ENCODE measurements at regions not wholly inside any gene's neighbourhood (a gene's known extent, or its start where the extent isn't known, plus 50 kb on each side); places are given as distances from the start of the nearest gene placed in this dataset.
"Not testable (repeated sequence)": the region's sequence is repeated elsewhere in the genome, so short reads cannot be mapped to it uniquely, and the experiment has no call there.

DNA sequence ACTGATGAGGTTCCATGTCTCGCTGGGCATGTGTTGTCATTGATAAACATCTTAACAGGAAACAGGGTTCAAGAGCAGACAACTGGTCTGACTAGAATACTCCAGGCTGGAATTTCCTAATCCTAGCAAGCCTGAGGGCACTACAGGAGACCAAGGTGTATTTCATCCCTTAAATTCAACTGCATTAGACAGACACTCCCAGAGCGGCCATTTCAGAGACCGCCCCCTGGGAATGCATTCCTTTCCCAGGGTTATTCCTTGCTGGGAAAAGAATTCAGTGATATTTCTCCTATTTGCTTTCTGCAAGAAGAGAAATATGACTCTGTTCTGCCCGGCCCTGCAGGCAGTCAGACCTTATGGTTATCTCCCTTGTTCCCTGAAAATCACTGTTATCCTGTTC, 383.1 kb upstream of the MBL2 start:
- DNase-seq = not testable (repeated sequence)

DNA sequence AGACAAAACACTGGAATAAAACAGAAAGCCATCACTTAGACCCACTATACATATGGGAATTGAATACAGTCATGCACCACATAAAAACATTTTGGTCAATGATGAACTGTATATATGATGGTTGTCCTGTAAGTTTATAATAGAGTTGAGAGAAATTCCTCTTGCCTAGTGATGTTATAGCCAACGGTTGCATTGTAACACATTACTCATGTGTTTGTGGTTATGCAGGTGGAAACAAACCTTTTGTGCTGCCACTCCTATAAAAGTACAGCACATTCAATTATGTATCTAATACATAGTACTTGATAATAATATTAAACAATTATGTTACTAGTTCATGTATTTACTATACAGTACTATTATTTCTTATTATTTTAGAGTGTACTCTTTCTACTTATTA, 381.2 kb upstream of the MBL2 start:
- no peak for DNase-seq

- DNase-seq = no peak
These were observed 367.9 kb upstream of the MBL2 start for GRCh38 chr10:53140506-53140905.

- DNase-seq = no peak
These were observed 363.3 kb upstream of the MBL2 start for GRCh38 chr10:53135897-53136253.

DNA sequence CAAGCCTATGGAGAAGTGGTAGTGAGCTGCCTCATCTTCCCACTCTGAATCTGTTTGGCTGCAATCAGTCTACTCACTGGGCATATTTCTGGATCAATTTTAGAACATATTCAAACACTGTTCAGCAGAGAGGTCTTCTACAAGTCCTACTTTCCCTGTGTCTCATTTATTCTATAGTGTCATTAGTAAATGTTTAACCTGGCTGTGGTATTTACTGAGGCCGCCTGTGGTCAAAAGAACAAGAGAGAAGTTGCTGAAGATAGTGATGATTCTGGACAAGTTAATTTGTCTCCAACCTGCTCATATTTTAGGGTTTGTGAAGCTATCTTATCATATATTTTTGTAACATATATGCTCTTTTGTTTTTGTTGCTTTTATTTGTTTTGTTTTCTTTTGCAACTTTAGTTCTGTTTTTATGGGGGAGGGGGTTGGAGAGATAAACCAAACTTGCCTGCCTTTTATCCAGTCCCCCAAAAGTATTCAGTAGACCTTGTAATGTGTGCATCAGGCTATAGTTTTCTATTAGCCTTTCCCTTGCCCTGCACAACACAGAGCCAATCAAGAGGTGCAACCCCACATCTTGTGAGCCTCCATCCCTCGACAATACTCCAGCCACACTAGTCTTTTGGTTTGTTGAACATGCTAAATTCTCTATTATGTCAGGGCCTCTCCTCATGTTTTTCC, 362.8 kb upstream of the MBL2 start:
- no peak for DNase-seq

DNA sequence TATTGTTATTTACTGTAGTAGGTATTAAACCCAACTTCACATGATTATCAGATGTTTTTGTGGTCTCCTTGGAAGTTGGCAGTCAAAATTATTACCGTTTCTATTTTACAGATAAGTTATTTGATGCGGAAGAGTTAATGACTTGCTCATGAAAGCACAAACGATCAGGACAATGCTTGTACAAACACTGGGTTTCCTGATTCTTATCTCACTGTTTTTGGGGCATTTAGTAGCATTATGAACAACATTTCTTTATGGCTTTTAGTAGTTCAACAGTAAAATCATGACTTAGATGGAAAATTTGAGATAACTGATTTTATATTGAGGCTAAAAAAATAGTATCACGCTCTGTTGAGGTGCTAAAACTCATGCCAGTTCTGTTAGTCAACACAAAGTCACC, 361.5 kb upstream of the MBL2 start:
- no peak for DNase-seq

DNA sequence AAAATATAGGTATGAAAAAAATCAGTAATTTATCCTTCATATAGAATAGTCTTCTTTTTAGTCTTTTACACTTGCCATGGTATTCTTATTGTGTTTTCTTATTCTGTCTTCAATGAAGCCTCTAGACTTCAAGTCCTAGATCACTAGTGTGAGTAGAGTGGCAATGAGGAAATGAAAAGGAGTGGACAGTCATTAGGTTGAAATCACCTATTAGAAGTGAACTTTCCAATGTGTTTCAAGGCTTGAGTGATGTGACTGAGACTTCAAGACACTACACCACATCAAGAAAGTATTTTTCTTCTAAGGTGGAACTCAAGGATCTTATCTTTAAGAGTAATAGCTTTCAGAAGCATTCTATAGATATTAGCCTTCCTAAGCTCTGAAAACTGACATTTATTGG, 357.8 kb upstream of the MBL2 start:
- DNase-seq = no peak

- no peak for DNase-seq
These were observed 355.1 kb upstream of the MBL2 start for GRCh38 chr10:53127686-53128085.

DNA sequence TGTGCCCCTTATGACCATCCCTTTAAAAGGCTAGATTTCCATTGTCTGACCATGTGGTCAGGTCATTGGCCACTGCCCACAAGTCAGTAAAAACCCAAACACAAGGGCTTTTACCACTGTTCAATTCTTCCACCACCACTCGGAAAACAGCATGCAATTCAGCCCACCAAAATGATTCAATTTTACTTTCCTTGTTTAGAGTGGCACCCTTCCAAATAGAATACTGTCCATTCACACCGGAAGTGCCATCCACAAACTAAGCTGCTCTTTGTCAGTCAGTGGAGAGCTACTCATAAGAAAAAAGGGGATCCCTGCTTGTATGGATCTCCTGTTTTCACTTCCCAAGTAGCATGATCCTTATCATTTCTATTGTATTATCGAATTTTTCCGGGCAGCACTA, 350.7 kb upstream of the MBL2 start:
- DNase-seq = no peak

DNA sequence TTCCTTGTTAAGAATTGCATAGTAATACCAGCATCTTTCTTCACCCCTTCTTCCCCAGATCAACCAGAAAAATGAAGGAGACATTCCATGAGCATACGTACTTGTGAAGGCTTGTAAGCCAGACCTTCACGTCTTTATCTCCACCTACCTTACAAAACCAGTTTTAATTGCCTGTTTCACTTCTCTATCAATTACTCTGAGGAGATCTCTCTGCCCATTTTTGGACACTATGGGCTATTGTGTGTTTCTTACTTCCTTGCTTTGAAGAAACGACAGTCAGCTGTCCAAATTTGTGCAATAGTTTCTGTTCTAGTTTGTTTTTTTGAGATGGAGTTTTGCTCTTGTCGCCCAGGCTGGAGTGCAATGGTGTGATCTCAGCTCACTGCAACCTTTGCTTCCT, 349.7 kb upstream of the MBL2 start:
- DNase-seq = no peak

- DNase-seq = no peak
These were observed 343.1 kb upstream of the MBL2 start for GRCh38 chr10:53115660-53116059.

DNA sequence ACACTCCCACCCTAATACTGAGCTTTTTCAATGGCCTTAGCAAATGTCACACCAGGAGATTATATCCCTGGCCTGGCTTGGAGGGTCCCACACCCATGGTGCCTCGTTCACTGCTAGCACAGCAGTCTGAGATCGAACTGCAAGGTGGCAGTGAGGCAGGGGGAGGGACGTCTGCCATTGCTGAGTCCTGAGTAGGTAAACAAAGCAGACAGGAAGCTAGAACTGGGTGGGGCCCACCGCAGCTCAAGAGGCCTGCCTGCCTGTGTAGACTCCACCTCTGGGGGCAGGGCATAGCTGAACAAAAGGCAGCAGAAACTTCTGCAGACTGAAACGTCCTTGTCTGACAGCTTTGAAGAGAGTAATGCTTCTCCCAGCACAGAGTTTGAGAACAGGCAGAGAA, 338.9 kb upstream of the MBL2 start:
- no peak for DNase-seq

- DNase-seq = no peak
These were observed 336.7 kb upstream of the MBL2 start for GRCh38 chr10:53109320-53109719.

DNA sequence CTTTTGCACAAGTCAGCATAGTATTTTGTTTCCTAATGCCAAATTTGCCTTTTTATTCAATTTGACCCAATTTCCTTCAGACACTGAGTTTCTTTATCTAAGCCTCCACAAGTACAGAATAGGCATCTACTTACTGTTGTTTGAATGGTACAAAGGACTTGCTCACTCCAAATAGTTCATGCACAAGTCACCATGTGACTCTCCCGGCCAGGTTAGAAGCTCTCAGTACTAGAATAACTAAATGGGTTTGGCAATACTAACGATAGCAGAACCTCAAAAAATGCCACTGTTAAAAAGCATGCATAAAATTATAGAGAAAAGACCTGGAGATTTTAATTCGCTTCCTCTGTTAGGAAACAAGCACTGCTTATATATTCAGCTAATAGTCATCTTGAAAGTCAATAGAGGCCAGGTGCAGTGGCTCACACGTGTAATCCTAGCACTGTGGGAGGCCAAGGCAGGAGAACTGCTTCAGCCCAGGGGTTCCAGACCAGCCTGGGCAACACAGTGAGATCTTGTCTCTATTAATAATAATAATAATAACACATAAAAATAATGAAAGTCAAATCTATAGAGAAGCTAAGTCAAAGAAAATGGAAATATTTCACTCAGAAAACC, 335.8 kb upstream of the MBL2 start:
- no peak for DNase-seq

DNA sequence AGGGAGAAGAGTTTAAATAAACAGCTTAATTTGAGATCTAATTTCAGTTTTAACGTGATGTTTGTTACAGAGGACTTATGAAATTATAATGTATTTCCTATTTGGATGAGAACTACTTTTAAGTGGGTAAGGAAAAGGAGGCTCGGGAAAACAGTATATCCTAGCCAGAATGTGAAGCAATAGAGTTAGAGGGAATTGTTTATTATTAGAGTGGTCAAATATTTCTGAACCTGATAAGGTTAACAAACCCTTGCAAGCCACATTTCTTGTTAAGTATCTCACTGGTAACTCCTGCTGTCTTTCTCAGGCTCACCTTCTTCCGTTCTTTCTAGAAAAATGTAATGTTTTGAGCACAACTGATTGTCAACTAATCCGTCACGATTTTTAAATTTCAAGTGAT, 335.1 kb upstream of the MBL2 start:
- DNase-seq = no peak

GRCh38 chr10:53102424-53102823, 329.8 kb upstream of the MBL2 start:
- no peak for DNase-seq

GRCh38 chr10:53093878-53094277, 321.3 kb upstream of the MBL2 start:
- no peak for DNase-seq

DNA sequence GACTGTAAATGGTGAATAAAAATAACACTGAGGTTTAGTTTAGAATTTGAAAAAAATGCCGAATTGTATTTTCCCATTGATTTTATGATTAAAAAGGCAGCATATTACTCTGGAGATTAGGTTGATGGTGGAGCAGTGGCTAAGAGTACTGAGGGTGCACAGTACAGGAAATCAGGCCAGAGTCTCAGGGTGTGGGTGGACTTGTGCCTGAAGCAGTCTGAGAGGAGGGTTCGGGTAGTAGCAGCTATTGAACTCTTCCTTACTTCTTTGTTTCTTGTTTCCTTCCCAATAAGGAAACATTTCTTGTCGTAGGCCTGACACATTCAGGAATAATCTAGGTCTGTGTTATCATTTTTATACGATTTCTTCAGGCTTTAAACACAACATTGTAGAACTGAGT, 319.0 kb upstream of the MBL2 start:
- no peak for DNase-seq

- no peak for DNase-seq
These were observed 316.4 kb upstream of the MBL2 start for GRCh38 chr10:53088961-53089360.

GRCh38 chr10:53079283-53079682, 306.7 kb upstream of the MBL2 start:
- DNase-seq = no peak

DNA sequence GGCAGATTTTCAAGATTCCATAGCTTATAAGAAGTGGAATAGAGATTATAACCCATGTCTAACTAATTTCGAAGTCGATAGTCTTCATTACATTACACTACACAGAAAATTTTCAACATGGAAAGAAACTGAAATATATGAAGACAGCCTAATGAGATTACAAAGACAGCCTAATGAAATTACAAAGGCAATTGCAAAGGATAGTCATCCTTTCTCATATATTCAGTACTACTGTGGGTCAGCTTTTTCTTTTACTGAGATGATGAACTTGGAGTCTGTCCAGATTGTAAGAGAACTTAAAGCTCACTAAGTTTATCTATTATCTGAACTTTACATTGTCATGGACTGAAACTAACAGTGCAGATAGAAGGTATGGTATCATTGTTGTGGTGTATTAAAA, 304.4 kb upstream of the MBL2 start:
- no peak for DNase-seq

DNA sequence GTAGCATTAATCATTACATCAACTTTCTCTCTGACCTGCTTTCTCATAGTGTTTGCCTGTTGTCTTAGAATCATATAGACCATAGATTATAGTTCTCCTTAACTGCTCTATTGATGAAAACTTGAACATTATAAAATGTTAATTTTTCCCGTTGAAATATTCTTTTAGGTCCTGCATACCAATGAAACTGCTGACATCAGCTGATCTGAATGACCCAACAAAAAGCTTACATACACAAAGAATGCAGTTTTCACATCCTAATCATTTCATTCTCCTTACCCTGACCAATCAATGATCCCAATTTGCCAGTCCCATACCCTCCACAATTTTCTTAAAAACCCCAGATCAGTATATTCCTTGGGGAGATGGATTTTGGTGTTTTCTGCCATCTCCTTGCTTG, 302.9 kb upstream of the MBL2 start:
- no peak for DNase-seq

- no peak for DNase-seq
These were observed 299.6 kb upstream of the MBL2 start for GRCh38 chr10:53072144-53072543.

GRCh38 chr10:53071505-53072125, 299.0 kb upstream of the MBL2 start:
- DNase-seq = no peak

DNA sequence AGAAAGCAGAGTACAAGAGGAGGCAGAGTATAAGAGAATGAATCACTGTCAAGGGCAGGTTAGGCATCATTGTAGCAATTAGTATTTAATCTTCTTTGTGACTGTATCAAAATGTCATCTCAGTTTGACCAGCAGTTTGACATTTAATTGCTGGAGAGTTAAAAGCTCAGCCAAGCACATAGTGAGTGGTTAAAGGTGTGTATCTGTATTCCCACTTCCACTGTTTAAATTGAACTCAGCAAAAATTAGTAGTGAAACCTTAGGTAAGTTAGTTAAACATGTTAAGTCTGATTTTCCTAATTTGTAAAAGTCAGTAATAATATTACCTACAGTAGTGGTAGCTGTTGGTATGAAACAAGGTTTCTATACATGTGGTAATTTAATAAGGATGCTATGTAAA, 296.4 kb upstream of the MBL2 start:
- DNase-seq = no peak
